Muscle of leg (tissue), 3 donors: ENCODE measurements at regions not wholly inside any gene's neighbourhood (a gene's known extent, or its start where the extent isn't known, plus 50 kb on each side); places are given as distances from the start of the nearest gene placed in this dataset.
A peak's percentile ranks its signal among the peaks of the same experiment; 100 is the strongest.

Source experiments
- DNase-seq: peaks from one replicate; pipeline ENCODE4 v3.0.0; 2013
- H3K27ac ChIP-seq: one replicate; pipeline ENCODE4 v1.5.1; 2013; ENCODE audit warnings: mild to moderate bottlenecking, low read length, control low read depth
- H3K27me3 ChIP-seq: one replicate; pipeline ENCODE4 v1.6.1; 2013; ENCODE audit warnings: low read length; ENCODE audit not compliant: control insufficient read depth, insufficient read depth
- H3K36me3 ChIP-seq: one replicate; pipeline ENCODE4 v1.6.1; 2013; ENCODE audit warnings: low read length; ENCODE audit not compliant: control insufficient read depth, insufficient read depth
- H3K4me1 ChIP-seq: one replicate; pipeline ENCODE4 v1.6.1; 2013; ENCODE audit warnings: low read length; ENCODE audit not compliant: control insufficient read depth, insufficient read depth
- H3K4me3 ChIP-seq: one replicate; pipeline ENCODE4 v1.5.1; 2013; ENCODE audit warnings: low read length, control low read depth
- H3K9me3 ChIP-seq: replicated peaks from 2 replicates; pipeline ENCODE4 v1.6.1; 2013; ENCODE audit warnings: low read depth, low read length; ENCODE audit not compliant: control insufficient read depth
- WGBS: methylation state at CpG from one replicate; pipeline ENCODE4 v1.1.5; 2013; ENCODE audit warnings: missing lambda C conversion rate; ENCODE audit not compliant: insufficient coverage; 5-methylcytosine and 5-hydroxymethylcytosine counted together

DNA sequence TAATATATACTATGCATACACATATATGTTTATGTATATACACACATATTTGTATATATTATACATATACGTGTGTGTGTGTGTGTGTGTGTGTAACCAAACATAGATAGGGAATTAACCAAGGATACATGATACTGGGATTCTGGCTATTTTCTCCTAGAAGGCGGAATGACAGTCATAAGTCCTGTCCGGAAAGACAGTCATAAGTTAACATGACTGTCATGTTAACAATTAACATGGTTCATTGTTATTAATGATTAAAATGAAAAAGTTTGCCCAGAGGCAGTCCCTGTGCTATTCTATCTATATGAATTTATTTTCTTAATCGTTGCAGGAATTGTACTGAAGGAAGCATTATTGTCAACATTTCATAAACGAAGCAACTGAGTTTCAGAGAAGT is 450.7 kb upstream of the NXPH2 start:
- H3K4me3 ChIP-seq = no peak overlapping the region
- no peaks in the 10 kb centered on the region for H3K9me3 ChIP-seq
- no CpG with 5 or more reads among the region's 5 CpGs for WGBS
- H3K27me3 ChIP-seq = no peaks in the 10 kb centered on the region
- DNase-seq = no peak
- H3K27ac ChIP-seq = no peak overlapping the region
- no peaks in the 10 kb centered on the region for H3K36me3 ChIP-seq
- H3K4me1 ChIP-seq = no peaks in the 10 kb centered on the region

DNA sequence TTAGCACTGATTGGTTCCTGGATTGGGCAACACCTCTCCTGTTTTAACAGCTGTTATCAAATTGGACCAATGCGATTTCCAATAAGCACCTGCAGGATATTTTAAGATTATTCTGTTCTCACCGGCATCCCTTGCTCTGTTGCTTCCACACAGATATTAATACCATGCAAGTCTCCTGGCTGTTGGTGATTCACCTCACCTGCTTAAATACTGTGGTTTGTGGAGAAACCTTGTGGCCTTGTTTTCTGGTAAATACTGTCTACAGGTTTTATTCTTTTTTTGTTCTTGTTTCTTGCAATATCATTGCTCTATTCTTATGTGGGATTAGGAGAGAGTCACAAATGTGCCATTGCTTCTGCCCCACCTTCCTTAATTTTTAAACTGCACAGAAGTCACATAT is 448.1 kb upstream of the NXPH2 start:
- H3K4me1 ChIP-seq = no peaks in the 10 kb centered on the region
- no peaks in the 10 kb centered on the region for H3K36me3 ChIP-seq
- no peaks in the 10 kb centered on the region for H3K27me3 ChIP-seq
- H3K9me3 ChIP-seq = no peaks in the 10 kb centered on the region
- H3K4me3 ChIP-seq = no peak overlapping the region
- WGBS = no CpG with 5 or more reads among the region's 2 CpGs
- no peak for DNase-seq
- no peak overlapping the region for H3K27ac ChIP-seq

DNA sequence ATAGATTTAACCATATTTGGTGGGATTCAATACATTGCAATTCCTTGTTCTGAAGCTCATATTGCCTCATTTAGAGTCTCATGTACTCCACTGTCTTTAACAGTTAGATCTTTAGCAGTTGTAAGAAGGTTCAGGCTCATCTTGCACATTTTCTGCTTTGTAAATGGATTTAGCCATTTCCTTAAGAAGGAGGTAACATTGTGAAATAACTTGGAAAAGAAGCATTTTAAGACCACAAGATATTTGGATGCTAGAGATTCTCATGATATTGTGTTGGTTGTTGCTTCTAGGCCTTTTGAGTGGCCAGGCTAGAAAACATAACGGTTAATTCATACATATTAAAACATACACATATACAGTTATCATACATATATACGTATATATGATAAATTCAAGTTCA is 445.8 kb upstream of the NXPH2 start:
- Histone ChIP-seq H3K27ac (no peak overlapping the region), H3K9me3 (no peaks in the 10 kb centered on the region), H3K27me3 (no peaks in the 10 kb centered on the region), H3K4me3 (no peak overlapping the region), H3K4me1 (no peaks in the 10 kb centered on the region), H3K36me3 (no peaks in the 10 kb centered on the region)
- DNase-seq = no peak
- no CpG with 5 or more reads among the region's 2 CpGs for WGBS

DNA sequence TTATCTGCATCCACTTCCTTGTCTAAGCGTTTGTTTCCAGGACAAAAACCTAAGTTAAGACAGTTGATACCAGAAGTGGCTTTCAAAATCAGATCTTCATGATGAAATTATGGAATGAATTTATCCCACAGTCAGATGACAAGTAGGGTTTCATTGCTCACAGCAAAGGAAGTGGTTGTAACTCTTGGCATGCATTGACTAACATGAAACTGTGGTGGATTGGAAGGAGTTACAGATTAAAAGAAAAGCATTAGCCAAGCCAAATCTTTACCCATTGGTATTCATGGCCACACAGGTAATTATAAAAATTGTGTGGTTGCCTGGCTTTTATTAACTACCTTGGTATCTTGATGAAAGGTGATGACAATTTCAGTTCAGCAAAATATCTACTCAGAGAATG is 438.0 kb upstream of the NXPH2 start:
- Histone ChIP-seq H3K4me3 (no peak overlapping the region), H3K27ac (no peak overlapping the region), H3K36me3 (no peaks in the 10 kb centered on the region), H3K4me1 (no peaks in the 10 kb centered on the region), H3K27me3 (no peaks in the 10 kb centered on the region), H3K9me3 (no peaks in the 10 kb centered on the region)
- DNase-seq = no peak
- no CpG with 5 or more reads among the region's 1 CpG for WGBS

DNA sequence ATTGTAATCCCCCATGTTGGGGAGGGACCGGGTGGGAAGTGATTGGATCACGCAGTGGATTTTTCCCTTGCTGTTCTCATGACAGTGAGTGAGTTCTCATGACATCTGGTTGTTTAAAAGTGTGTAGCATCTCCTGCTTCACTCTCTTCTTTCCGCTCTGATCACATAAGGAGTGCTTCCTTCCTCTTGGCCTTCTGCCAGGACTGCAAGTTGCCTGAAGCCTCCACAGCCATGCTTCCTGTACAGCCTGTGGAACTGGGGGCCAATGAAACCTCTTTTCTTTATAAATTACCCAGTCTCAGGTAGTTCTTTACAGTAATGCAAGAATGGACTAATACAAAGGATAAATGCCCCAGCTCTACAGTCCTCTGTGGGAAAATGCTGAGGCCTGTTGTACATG is 437.5 kb upstream of the NXPH2 start:
- peak; percentile 5 for DNase-seq
- 60% methylated on average over 1 of the region's 3 CpGs for WGBS

DNA sequence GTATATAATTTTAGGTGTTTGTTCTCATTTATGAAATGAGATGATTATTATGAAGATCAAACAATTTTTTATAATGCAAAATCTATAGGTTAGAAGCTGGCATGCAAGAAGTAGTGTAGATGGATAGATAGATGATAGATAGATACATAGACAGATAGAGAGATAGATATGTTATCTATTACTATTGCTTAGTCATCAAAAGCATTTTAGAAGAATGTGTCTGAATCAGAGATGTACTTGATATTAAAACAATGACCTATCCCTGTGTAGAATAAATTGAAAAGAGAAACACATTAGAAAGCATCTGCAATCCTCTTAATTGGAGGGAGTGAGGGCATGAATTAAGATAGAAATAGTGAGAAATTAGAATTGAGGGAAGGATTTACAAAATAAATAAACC is 436.2 kb upstream of the NXPH2 start:
- Histone ChIP-seq H3K4me3 (no peak overlapping the region), H3K27me3 (no peaks in the 10 kb centered on the region), H3K9me3 (no peaks in the 10 kb centered on the region), H3K4me1 (no peaks in the 10 kb centered on the region), H3K27ac (no peak overlapping the region), H3K36me3 (no peaks in the 10 kb centered on the region)
- no peak for DNase-seq

More for the DNA sequence above, 437.5 kb upstream of the NXPH2 start:
- H3K27ac ChIP-seq = no peak overlapping the region
- H3K4me3 ChIP-seq = no peak overlapping the region
- no peaks in the 10 kb centered on the region for H3K27me3 ChIP-seq
- H3K9me3 ChIP-seq = no peaks in the 10 kb centered on the region
- no peaks in the 10 kb centered on the region for H3K4me1 ChIP-seq
- no peaks in the 10 kb centered on the region for H3K36me3 ChIP-seq

DNA sequence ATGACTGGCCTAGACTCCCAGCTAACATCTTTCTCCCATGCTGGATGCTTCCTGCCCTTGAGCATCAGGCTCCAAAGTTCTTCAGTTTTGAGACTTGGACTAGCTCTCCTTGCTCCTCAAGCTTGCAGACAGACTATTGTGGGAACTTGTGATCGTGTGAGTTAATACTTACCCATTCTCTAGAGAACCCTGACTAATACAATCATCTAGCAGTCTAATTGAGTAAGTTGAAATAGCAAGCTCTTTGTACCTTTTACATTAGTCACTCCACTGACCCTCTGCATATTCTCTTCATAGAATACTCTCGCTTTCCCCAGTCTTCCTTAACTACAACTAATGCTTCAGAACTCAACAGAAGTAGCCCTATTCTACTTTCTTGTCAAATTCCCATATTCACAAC is 434.6 kb upstream of the NXPH2 start:
- Histone ChIP-seq H3K36me3 (no peaks in the 10 kb centered on the region), H3K27ac (no peak overlapping the region), H3K4me3 (no peak overlapping the region), H3K9me3 (no peaks in the 10 kb centered on the region), H3K4me1 (no peaks in the 10 kb centered on the region), H3K27me3 (no peaks in the 10 kb centered on the region)
- DNase-seq = no peak
- WGBS = no CpG with 5 or more reads among the region's 2 CpGs

DNA sequence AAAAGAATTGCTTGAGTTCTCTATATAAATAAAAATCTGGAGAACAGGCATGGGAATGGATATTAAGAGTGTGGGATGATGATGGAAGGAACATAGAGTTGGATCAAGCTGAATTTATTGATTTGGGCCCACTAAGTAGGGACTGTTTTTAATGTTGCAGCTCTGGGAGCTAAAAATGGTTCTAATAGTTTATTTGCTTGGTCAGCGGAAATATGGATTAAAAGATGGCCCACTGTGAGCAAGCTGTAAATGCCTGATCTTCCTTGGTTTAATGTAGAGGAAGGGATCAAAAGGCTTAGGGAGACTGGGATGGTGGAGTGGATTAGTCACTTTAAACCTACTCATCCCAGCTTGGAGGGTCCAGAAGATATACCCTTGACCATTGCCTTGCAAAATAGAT is 429.4 kb upstream of the NXPH2 start:
- no CpG with 5 or more reads among the region's 1 CpG for WGBS
- no peaks in the 10 kb centered on the region for H3K4me1 ChIP-seq
- H3K4me3 ChIP-seq = no peak overlapping the region
- no peak for DNase-seq
- H3K27me3 ChIP-seq = no peaks in the 10 kb centered on the region
- no peak overlapping the region for H3K27ac ChIP-seq
- H3K36me3 ChIP-seq = no peaks in the 10 kb centered on the region
- no peaks in the 10 kb centered on the region for H3K9me3 ChIP-seq

DNA sequence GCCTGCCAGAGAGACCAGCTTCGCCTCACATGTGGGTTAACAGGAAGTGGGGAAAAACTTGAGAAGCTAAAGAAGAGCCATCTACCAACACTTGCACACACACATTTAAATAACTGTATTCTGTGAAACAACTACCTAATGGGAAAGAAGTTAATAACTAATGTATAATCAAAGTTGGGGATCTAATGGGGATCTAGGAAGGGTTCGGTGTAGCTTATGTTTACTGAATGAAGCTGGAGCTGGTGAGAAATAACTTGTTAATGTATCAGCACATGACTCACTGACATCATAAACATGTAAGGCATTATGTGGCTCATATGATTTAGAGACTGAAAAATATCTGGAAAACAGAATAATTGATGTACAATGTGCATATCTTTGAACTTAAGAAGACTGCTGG is 421.3 kb upstream of the NXPH2 start:
- no peak for DNase-seq
- H3K4me3 ChIP-seq = no peak overlapping the region
- H3K36me3 ChIP-seq = no peaks in the 10 kb centered on the region
- H3K27ac ChIP-seq = no peak overlapping the region
- no CpG with 5 or more reads among the region's 2 CpGs for WGBS
- H3K27me3 ChIP-seq = no peaks in the 10 kb centered on the region
- no peaks in the 10 kb centered on the region for H3K4me1 ChIP-seq
- H3K9me3 ChIP-seq = no peaks in the 10 kb centered on the region

DNA sequence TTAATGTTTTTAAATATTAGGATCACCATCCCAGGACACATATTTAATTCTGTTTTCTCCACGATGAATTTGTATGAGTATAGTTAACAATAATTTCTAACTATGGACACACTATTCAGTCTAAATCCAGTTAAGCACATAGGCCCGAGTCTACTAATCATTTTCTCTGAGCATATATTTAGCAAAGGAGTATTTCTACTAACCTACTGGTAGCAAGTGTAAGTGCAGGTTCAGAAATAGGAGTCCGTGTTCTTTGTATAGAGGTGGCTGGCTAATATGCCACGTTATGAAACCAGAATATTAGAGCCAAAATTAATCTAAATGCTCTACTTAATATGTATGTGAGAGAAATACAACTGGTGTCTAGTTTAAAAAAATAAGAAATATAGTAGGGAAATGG is 416.6 kb upstream of the NXPH2 start:
- WGBS = no CpG with 5 or more reads among the region's 4 CpGs
- no peaks in the 10 kb centered on the region for H3K27me3 ChIP-seq

DNA sequence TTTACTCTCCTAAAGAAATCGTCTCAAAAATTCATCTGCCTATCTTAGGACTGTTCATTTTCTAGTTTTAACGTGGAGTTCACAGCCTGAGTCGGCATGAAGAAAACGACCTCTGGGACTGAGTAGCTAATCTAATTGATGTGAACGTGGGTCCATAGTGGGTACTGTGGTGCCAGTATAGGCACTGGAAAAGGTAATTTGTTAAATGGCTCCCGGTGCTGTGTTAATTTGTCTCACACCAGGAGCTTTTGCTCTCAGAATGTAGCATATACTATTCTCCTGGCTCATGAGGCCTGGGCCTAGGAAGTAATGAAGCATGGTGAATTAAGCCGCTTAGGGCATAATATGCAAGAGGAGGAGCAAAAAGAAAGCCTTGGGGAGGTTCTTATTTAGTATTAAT is 414.4 kb upstream of the NXPH2 start:
- Histone ChIP-seq H3K36me3 (no peaks in the 10 kb centered on the region), H3K27ac (no peak overlapping the region), H3K27me3 (no peaks in the 10 kb centered on the region), H3K9me3 (no peaks in the 10 kb centered on the region), H3K4me3 (no peak overlapping the region), H3K4me1 (no peaks in the 10 kb centered on the region)
- 100% methylated on average over 1 of the region's 7 CpGs for WGBS
- DNase-seq = no peak

More for the DNA sequence above, 416.6 kb upstream of the NXPH2 start:
- no peak overlapping the region for H3K4me3 ChIP-seq
- H3K27ac ChIP-seq = no peak overlapping the region
- no peaks in the 10 kb centered on the region for H3K9me3 ChIP-seq
- no peaks in the 10 kb centered on the region for H3K4me1 ChIP-seq
- no peak for DNase-seq
- H3K36me3 ChIP-seq = no peaks in the 10 kb centered on the region
